Heart left ventricle (tissue), 16 donors: ENCODE measurements at regions not wholly inside any gene's neighbourhood (a gene's known extent, or its start where the extent isn't known, plus 50 kb on each side); places are given as distances from the start of the nearest gene placed in this dataset.
A peak's percentile ranks its signal among the peaks of the same experiment; 100 is the strongest.

Experiments
- ATAC-seq, 4 donors: fragments of 200-7000 bp; cut with Tn5 transposase; one replicate each; pipeline ENCODE4 v1.9.1; 2020 to 2022; ENCODE audit warnings: moderate library complexity in 4 of 4, mild to moderate bottlenecking in 3 of 4, moderate number of reproducible peaks in 1 of 4
- DNase-seq, 5 donors: peaks; one replicate each; pipeline ENCODE4 v3.0.0-alpha.2; 2020
- H3K27ac ChIP-seq, 12 donors: fragments of 200-600 bp; sonication (generic) in 4 of 12; one replicate each; pipeline versions ENCODE4 v1.5.0 to v1.8.0; 2016 to 2022; ENCODE audit warnings: mild to moderate bottlenecking in 2 of 12
- H3K27me3 ChIP-seq, 9 donors: fragments of 200-600 bp; sonication (generic) in 2 of 9; one replicate each; pipeline versions ENCODE4 v1.5.1 to v1.8.0; 2016 to 2022; ENCODE audit warnings: mild to moderate bottlenecking in 3 of 9
- H3K36me3 ChIP-seq, 9 donors: fragments of 200-600 bp; sonication (generic) in 2 of 9; one replicate each; pipeline versions ENCODE4 v1.5.0 to v1.8.0; 2018 to 2022; ENCODE audit warnings: mild to moderate bottlenecking in 2 of 9
- H3K4me1 ChIP-seq, 12 donors: fragments of 200-600 bp; sonication (generic) in 4 of 12; one replicate each; pipeline versions ENCODE4 v1.5.0 to v1.8.0; 2016 to 2022; ENCODE audit warnings: mild to moderate bottlenecking in 3 of 12
- H3K4me3 ChIP-seq, 12 donors: fragments of 200-600 bp; sonication (generic) in 4 of 12; one replicate each; pipeline versions ENCODE4 v1.5.0 to v1.8.0; 2017 to 2022; ENCODE audit warnings: mild to moderate bottlenecking in 9 of 12, moderate library complexity in 4 of 12
- H3K9me3 ChIP-seq, 12 donors: fragments of 200-600 bp; sonication (generic) in 4 of 12; one replicate each; pipeline versions ENCODE4 v1.5.0 to v1.8.0; 2016 to 2022; ENCODE audit warnings: mild to moderate bottlenecking in 1 of 12
- POLR2A ChIP-seq, 2 donors: fragments of 450-650 bp; IDR thresholded peaks; one replicate each; pipeline ENCODE4 v1.6.1; 2017; ENCODE audit warnings: antibody characterized with exemption in 2 of 2, mild to moderate bottlenecking in 2 of 2, moderate library complexity in 2 of 2
- WGBS, 4 donors: extraction: QIAGEN DNeasy Blood & Tissue Kit in 2 of 4; methylation state at CpG; one replicate each; pipeline versions ENCODE4 v1.1.5 to v1.1.7; 2013 to 2018; 5-methylcytosine and 5-hydroxymethylcytosine counted together
- intact Hi-C, 10 donors: fragments of 100-400 bp; cut with DNase I; formaldehyde crosslinking; loops; one replicate each; pipeline versions ENCODE4 v1.11.1 to v1.14.2; 2022
- TF ChIP-seq, protein P1 (sequence below), 12 donors: fragments of 200-600 bp; sonication (generic) in 4 of 12; IDR thresholded peaks; one replicate each; pipeline versions ENCODE4 v1.5.0 to v1.8.0; 2018 to 2022; ENCODE audit warnings: antibody characterized with exemption in 12 of 12, mild to moderate bottlenecking in 5 of 12
- donor health status: ischemic (EF 13 %, LVEDD 7.1; RV severe dilation, severe dysfunction).
- donor health status: healthy with polysubstance abuse.
- donor health status: DM: no; HTN: yes; CAD: no.
- donor health status: DM: no; HTN: no; CAD: no.
- donor health status: ischemic (EF 25% LVEDD 6.9; RV normal size, moderate dysfunction).
- donor health status: ischemic (EF 25% LVEDD 5.7; RV mildly dilated, moderate dysfunction).
- donor health status: healthy.
- donor health status: DM: yes; HTN: yes; CAD: no.
- donor health status: ischemic (EF 35%, LVEDD 5.7; RV mildly dilated, moderate dysfunction).
- donor health status: nonischemic (EF 11% LVEDD 7.7; RV severe dilation, severe dysfunction).
- donor health status: DM: yes; HTN: yes; CAD: no.
- donor health status: PGD.
- donor health status: ischemic (EF 29% LVEDD 5.4; RV normal size, mild dysfunction).
- donor health status: nonischemic (EF 23%, LVEDD 6.1; RV moderate dilation, normal function).

DNA sequence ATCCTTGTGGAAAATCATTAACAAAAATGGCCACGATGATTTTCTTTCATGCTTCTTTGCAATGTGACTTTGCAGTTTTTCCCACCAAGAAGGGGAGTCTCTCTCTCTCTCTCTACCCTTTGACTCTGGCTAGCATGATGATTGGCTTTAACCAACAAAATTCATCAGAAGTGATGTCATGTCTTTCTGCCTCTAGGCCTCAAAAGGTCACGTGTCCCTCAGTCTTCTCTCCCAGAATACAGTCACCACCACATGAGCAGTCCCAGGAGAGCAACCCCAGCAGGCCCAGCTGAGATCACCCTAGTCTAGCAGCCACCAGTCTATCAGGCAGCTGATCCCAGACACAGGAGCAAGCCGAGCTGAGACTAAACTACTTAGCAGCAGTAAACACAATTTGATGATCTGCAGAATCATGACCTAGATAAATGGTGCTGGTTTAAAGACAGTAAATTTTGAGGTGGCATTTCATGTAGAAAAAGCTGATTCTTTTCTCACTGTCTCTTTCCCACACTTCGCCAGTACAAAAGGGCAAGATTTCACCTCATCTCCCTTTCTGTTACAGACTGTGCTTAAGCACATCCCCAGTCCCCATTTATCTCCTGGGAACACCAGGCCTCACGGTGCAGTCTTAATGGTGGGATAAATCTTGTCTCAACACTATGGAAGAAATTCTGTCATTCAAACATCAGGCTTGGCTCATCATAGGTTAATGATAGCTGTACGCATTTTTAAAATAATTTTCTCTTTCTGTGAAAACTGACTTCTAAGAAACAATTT is 132.7 kb downstream of the SCG2 start:
- peak; percentile 58 to 89 (median 72) for ATAC-seq
- no peak for TF ChIP-seq POLR2A (IDR thresholded peaks at IDR 0.05)
- TF ChIP-seq, protein P1, sequence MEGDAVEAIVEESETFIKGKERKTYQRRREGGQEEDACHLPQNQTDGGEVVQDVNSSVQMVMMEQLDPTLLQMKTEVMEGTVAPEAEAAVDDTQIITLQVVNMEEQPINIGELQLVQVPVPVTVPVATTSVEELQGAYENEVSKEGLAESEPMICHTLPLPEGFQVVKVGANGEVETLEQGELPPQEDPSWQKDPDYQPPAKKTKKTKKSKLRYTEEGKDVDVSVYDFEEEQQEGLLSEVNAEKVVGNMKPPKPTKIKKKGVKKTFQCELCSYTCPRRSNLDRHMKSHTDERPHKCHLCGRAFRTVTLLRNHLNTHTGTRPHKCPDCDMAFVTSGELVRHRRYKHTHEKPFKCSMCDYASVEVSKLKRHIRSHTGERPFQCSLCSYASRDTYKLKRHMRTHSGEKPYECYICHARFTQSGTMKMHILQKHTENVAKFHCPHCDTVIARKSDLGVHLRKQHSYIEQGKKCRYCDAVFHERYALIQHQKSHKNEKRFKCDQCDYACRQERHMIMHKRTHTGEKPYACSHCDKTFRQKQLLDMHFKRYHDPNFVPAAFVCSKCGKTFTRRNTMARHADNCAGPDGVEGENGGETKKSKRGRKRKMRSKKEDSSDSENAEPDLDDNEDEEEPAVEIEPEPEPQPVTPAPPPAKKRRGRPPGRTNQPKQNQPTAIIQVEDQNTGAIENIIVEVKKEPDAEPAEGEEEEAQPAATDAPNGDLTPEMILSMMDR (IDR thresholded peaks at IDR 0.05) = no peak
- no peaks in the 10 kb centered on the region for H3K9me3 ChIP-seq
- H3K36me3 ChIP-seq = no peaks in the 10 kb centered on the region
- no peaks in the 10 kb centered on the region for H3K27me3 ChIP-seq
- H3K4me1 ChIP-seq = peaks cover 0 to 26% (median 0%) of the 10 kb centered on the region in 12 donors
- H3K27ac ChIP-seq = peak overlapping the region; percentile 5 to 80 (median 63)
- intact Hi-C loops = loop anchor here in 4 of 10 donors (2.0 to 10.0 kb wide), 6 partner anchors 141 to 497 kb away; no protein-coding TSS in a partner anchor
- peak; percentile 60 to 83 (median 77) for DNase-seq
- H3K4me3 ChIP-seq = no peak overlapping the region
- 60 to 74% (median 69%) methylated on average over 6 of the region's 6 CpGs for WGBS, 4 donors

DNA sequence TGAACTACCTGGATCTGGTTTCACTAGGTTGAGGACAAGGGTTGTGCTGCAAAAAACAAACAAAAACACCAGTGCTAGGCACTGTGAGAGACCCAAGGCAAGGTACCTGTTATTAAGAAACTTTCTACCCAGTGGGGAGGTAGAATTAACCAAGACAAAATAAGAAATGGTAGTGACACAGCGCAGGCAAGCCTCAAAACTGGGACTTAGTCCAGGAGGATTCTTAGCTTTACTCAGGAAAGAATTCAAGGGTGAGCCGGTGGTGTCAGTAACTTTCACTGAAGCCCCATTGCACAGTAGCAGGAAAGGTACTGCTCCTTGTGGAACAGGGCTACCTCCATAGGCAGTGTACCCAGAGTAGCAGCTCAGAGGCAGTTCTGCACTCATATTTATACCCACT is 131.6 kb downstream of the SCG2 start:
- ATAC-seq = no peak
- Histone ChIP-seq H3K4me1 (peaks cover 0 to 21% (median 0%) of the 10 kb centered on the region in 12 donors), H3K9me3 (no peaks in the 10 kb centered on the region), H3K4me3 (no peak overlapping the region), H3K27me3 (no peaks in the 10 kb centered on the region), H3K27ac (peak overlapping the region in 7 of 12 donors; percentile 5 to 72 (median 53)), H3K36me3 (no peaks in the 10 kb centered on the region)
- TF ChIP-seq POLR2A (IDR thresholded peaks at IDR 0.05) = no peak
- TF ChIP-seq, protein P1 (IDR thresholded peaks at IDR 0.05) = no peak
- WGBS, 4 donors = 31 to 66% (median 40%) methylated on average over 2 of the region's 2 CpGs
- DNase-seq = no peak
- intact Hi-C loops = loop anchor here in 1 of 10 donors (5.0 kb wide), 1 partner anchor 327 kb away; no protein-coding TSS in a partner anchor

DNA sequence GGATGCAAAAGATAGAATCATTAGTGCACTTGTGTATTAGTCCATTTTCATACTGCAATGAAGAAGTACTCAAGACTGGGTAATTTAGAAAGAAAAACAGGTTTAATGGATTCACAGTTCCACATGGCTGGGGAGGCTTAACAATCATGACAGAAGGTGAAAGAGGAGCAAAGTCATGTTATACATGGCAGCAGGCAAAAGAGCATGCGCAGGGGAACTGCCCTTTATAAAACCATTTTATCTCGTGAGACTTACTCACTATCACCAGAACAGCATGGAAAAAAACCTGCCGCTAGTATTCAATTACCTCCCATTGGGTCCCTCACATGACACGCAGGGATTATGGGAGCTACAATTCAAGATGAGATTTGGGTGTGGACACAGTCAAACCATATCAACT is 129.4 kb downstream of the SCG2 start:
- Histone ChIP-seq H3K9me3 (no peaks in the 10 kb centered on the region), H3K27ac (no peak overlapping the region), H3K27me3 (no peaks in the 10 kb centered on the region), H3K4me1 (peaks cover 0 to 21% (median 0%) of the 10 kb centered on the region in 12 donors), H3K4me3 (no peak overlapping the region), H3K36me3 (no peaks in the 10 kb centered on the region)
- intact Hi-C loops = loop anchor here in 1 of 10 donors (5.0 kb wide), 1 partner anchor 325 kb away; no protein-coding TSS in a partner anchor
- TF ChIP-seq, protein P1 (IDR thresholded peaks at IDR 0.05) = no peak
- no peak for TF ChIP-seq POLR2A (IDR thresholded peaks at IDR 0.05)
- 80 to 94% (median 92%) methylated on average over 4 of the region's 4 CpGs for WGBS, 4 donors
- no peak for DNase-seq
- ATAC-seq = no peak

DNA sequence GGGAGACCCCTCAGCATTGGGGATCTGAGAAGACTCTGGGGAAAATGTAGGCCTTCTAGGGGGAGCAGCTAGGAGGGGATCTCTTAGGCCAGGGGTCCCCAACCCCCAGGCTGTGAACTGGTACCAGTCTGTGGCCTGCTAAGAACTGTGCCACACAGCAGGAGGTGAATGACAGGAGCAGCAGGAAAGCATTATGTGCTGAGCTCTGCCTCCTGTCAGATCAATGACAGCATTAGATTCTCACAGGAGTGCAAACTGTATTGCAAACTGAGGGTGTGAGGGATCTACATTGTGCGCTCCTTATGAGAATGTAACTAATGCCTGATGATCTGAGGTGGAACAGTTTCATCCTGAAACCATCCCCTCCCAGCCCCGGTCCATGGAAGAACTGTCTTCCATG is 127.3 kb downstream of the SCG2 start:
- no peaks in the 10 kb centered on the region for H3K36me3 ChIP-seq
- intact Hi-C loops = loop anchor here in 1 of 10 donors (5.0 kb wide), 1 partner anchor 322 kb away; no protein-coding TSS in a partner anchor
- WGBS, 4 donors = 65 to 84% (median 73%) methylated on average over 2 of the region's 2 CpGs
- TF ChIP-seq, protein P1 (IDR thresholded peaks at IDR 0.05) = no peak
- H3K9me3 ChIP-seq = no peaks in the 10 kb centered on the region
- ATAC-seq (no peak), DNase-seq (no peak)
- peaks cover 0 to 6% (median 0%) of the 10 kb centered on the region in 12 donors for H3K4me1 ChIP-seq
- no peak overlapping the region for H3K4me3 ChIP-seq
- H3K27ac ChIP-seq = no peak overlapping the region
- no peaks in the 10 kb centered on the region for H3K27me3 ChIP-seq
